A673 (cell line): ENCODE measurements at regions not wholly inside any gene's neighbourhood (a gene's known extent, or its start where the extent isn't known, plus 50 kb on each side); places are given as distances from the start of the nearest gene placed in this dataset.

Experiments used
- BruUV-seq: library from RNA; stranded (reverse); fragments of 400-500 nt; replicated peaks from 2 replicates; lab custom pipeline; 2021; lab: Mats Ljungman, UMichigan
- CTCF ChIA-PET: fragments of 300-600 bp; sonication (Branson Sonifier 250); formaldehyde crosslinking; loops from one replicate; lab custom pipeline; 2022; ENCODE audit warnings: antibody characterized with exemption; lab: Charles Lee
- POLR2A ChIA-PET: fragments of 300-600 bp; sonication (Branson Sonifier 250); formaldehyde crosslinking; loops from one replicate; lab custom pipeline; 2022; ENCODE audit warnings: antibody characterized with exemption; ENCODE audit not compliant: low non-redundant PET; lab: Charles Lee
- DNase-seq: peaks from one replicate; pipeline ENCODE4 v3.0.0-alpha.2; 2015; ENCODE audit warnings: low spot score
- H3K27ac ChIP-seq: fragments of 200-600 bp; sonication (generic); 2 replicates; pipeline ENCODE4 v1.5.1; 2016; ENCODE audit warnings: mixed run types, low read depth, mild to moderate bottlenecking, mixed read lengths, antibody characterized with exemption, low read length; ENCODE audit not compliant: poor library complexity, severe bottlenecking
- H3K27me3 ChIP-seq: fragments of 200-600 bp; sonication (generic); replicated peaks from 2 replicates; pipeline ENCODE4 v1.6.1; 2017; ENCODE audit warnings: mixed run types, low read depth, mild to moderate bottlenecking, mixed read lengths, antibody characterized with exemption, low read length; ENCODE audit not compliant: insufficient read depth, poor library complexity
- H3K36me3 ChIP-seq: fragments of 200-600 bp; sonication (generic); 2 replicates; pipeline ENCODE4 v1.6.1; 2016; ENCODE audit warnings: mixed run types, mild to moderate bottlenecking, mixed read lengths, antibody characterized with exemption, low read length; ENCODE audit not compliant: insufficient read depth, poor library complexity, severe bottlenecking
- H3K4me1 ChIP-seq: fragments of 200-600 bp; sonication (generic); 2 replicates; pipeline ENCODE4 v1.6.1; 2017; ENCODE audit warnings: mixed run types, mild to moderate bottlenecking, mixed read lengths, antibody characterized with exemption, low read length; ENCODE audit not compliant: insufficient read depth, poor library complexity, severe bottlenecking
- H3K4me3 ChIP-seq: fragments of 200-600 bp; sonication (generic); 2 replicates; pipeline ENCODE4 v1.5.1; 2016; ENCODE audit warnings: low read depth, mixed run types, mild to moderate bottlenecking, mixed read lengths, low read length; ENCODE audit not compliant: poor library complexity, severe bottlenecking
- H3K9me3 ChIP-seq: fragments of 200-600 bp; sonication (generic); 2 replicates; pipeline ENCODE4 v1.6.1; 2016; ENCODE audit warnings: mixed run types, low read depth, mild to moderate bottlenecking, mixed read lengths, antibody characterized with exemption, low read length; ENCODE audit not compliant: poor library complexity, severe bottlenecking
- CTCF ChIP-seq: fragments of 300-800, 200-600 bp; sonication (generic); conservative IDR thresholded peaks from 2 replicates; pipeline ENCODE4 v1.5.1; 2017; ENCODE audit warnings: low read depth, mild to moderate bottlenecking, antibody characterized with exemption, low read length, moderate library complexity, mixed read lengths
- EZH2 ChIP-seq: fragments of 200-600 bp; sonication (generic); IDR thresholded peaks from 2 replicates; pipeline ENCODE4 v1.6.1; 2017; ENCODE audit warnings: borderline replicate concordance, low read depth, mild to moderate bottlenecking, mixed read lengths, antibody characterized with exemption, low read length; ENCODE audit not compliant: poor library complexity, severe bottlenecking
- intact Hi-C: fragments of 100-400 bp; cut with micrococcal nuclease; formaldehyde crosslinking; loops from one replicate; pipeline ENCODE4 v1.10.0; 2022; ENCODE audit not compliant: unreplicated experiment

- intact Hi-C loops = no loop called here
- H3K27me3 ChIP-seq = no peaks in the 10 kb centered on the region
- ChIA-PET POLR2A (no interaction called here), CTCF (no interaction called here)
- no peaks in the 10 kb centered on the region for H3K36me3 ChIP-seq
- H3K4me1 ChIP-seq = no peaks in the 10 kb centered on the region
- TF ChIP-seq EZH2 (no peak), CTCF (no peak)
- no peaks in the 10 kb centered on the region for H3K9me3 ChIP-seq
- no peak overlapping the region for H3K4me3 ChIP-seq
- BruUV-seq = no TSS peak
- DNase-seq = no peak
- no peak overlapping the region for H3K27ac ChIP-seq
Measured at GRCh38 chr20:54272901-54273488, 65.1 kb downstream of the PFDN4 start.

- no peaks in the 10 kb centered on the region for H3K27me3 ChIP-seq
- no peaks in the 10 kb centered on the region for H3K36me3 ChIP-seq
- DNase-seq = no peak
- ChIA-PET POLR2A (no interaction called here), CTCF (no interaction called here)
- intact Hi-C loops = no loop called here
- no TSS peak for BruUV-seq
- H3K4me1 ChIP-seq = no peaks in the 10 kb centered on the region
- H3K27ac ChIP-seq = no peak overlapping the region
- H3K4me3 ChIP-seq = no peak overlapping the region
- no peaks in the 10 kb centered on the region for H3K9me3 ChIP-seq
- no peak for TF ChIP-seq EZH2
- TF ChIP-seq CTCF = no peak
Measured at GRCh38 chr20:54275359-54276111, 67.6 kb downstream of the PFDN4 start.

GRCh38 chr20:54276577-54277169 lies 68.8 kb downstream of the PFDN4 start:
- no peak for TF ChIP-seq CTCF
- no peak for TF ChIP-seq EZH2
- intact Hi-C loops = no loop called here
- Histone ChIP-seq H3K27me3 (no peaks in the 10 kb centered on the region), H3K4me3 (no peak overlapping the region), H3K4me1 (no peaks in the 10 kb centered on the region), H3K9me3 (no peaks in the 10 kb centered on the region), H3K27ac (no peak overlapping the region), H3K36me3 (no peaks in the 10 kb centered on the region)
- no peak for DNase-seq
- ChIA-PET POLR2A (interaction anchor here (0.6 to 0.7 kb wide), 2 partner anchors 24 to 70 kb away, joined by 3 to 12 read pairs; no protein-coding TSS in a partner anchor), CTCF (no interaction called here)
- BruUV-seq = no TSS peak
